Esophagus squamous epithelium (tissue), 4 donors: ENCODE measurements at regions not wholly inside any gene's neighbourhood (a gene's known extent, or its start where the extent isn't known, plus 50 kb on each side); places are given as distances from the start of the nearest gene placed in this dataset.

Experiments
- CTCF ChIP-seq, 6 experiments: fragments of 450-650 bp in 4 of 6; fragments of 200-600 bp in 2 of 6; sonication (generic) in 2 of 6; IDR thresholded peaks; one replicate each; pipeline ENCODE4 v1.5.1; 2016 to 2019; ENCODE audit warnings: antibody characterized with exemption in 6 of 6, mild to moderate bottlenecking in 4 of 6, moderate library complexity in 4 of 6
- POLR2A ChIP-seq, 4 donors: fragments of 450-650 bp; IDR thresholded peaks; one replicate each; pipeline ENCODE4 v1.6.1; 2017; ENCODE audit warnings: antibody characterized with exemption in 4 of 4, mild to moderate bottlenecking in 4 of 4, moderate library complexity in 3 of 4

GRCh38 chr9:107409581-107410389 lies 79.8 kb downstream of the KLF4 start:
- TF ChIP-seq CTCF (IDR thresholded peaks at IDR 0.05) (no peak), POLR2A (IDR thresholded peaks at IDR 0.05) (no peak)
